Aorta (tissue), 5 donors: ENCODE measurements at regions not wholly inside any gene's neighbourhood (a gene's known extent, or its start where the extent isn't known, plus 50 kb on each side); places are given as distances from the start of the nearest gene placed in this dataset.
"Not testable (repeated sequence)": the region's sequence is repeated elsewhere in the genome, so short reads cannot be mapped to it uniquely, and the experiment has no call there.

Experiments
- ATAC-seq: fragments of 200-7000 bp; cut with Tn5 transposase; one replicate; pipeline ENCODE4 v1.9.1; 2022; ENCODE audit warnings: moderate library complexity; ENCODE audit not compliant: low FRiP score
- DNase-seq, 2 donors: peaks; one replicate each; pipeline ENCODE4 v3.0.0-alpha.2; 2020
- H3K27ac ChIP-seq, 2 donors: one replicate each; pipeline ENCODE4 v1.5.1; 2013; ENCODE audit warnings: low read length in 2 of 2, mild to moderate bottlenecking in 2 of 2, moderate library complexity in 2 of 2, control low read depth in 1 of 2, inconsistent platforms in 1 of 2, low read depth in 1 of 2
- H3K27me3 ChIP-seq, 2 donors: one replicate each; pipeline ENCODE4 v1.6.1; 2013; ENCODE audit warnings: control low read depth in 1 of 2, low read length in 1 of 2, mild to moderate bottlenecking in 1 of 2, moderate library complexity in 1 of 2; ENCODE audit not compliant: insufficient read depth in 2 of 2, control insufficient read depth in 1 of 2
- H3K36me3 ChIP-seq, 2 donors: one replicate each; pipeline ENCODE4 v1.6.1; 2013; ENCODE audit warnings: control low read depth in 1 of 2, low read length in 1 of 2, mild to moderate bottlenecking in 1 of 2; ENCODE audit not compliant: insufficient read depth in 2 of 2, control insufficient read depth in 1 of 2
- H3K4me1 ChIP-seq, 2 donors: one replicate each; pipeline ENCODE4 v1.6.1; 2013; ENCODE audit warnings: low read length in 2 of 2, control low read depth in 1 of 2, mild to moderate bottlenecking in 1 of 2, moderate library complexity in 1 of 2; ENCODE audit not compliant: insufficient read depth in 2 of 2, control insufficient read depth in 1 of 2
- H3K4me3 ChIP-seq, 2 donors: one replicate each; pipeline ENCODE4 v1.5.1; 2013; ENCODE audit warnings: low read length in 2 of 2, control low read depth in 1 of 2, mild to moderate bottlenecking in 1 of 2
- H3K9me3 ChIP-seq: one replicate; pipeline ENCODE4 v1.6.1; 2013; ENCODE audit warnings: mild to moderate bottlenecking, low read length; ENCODE audit not compliant: control insufficient read depth
- WGBS, 2 donors: extraction: QIAGEN DNeasy Blood & Tissue Kit; methylation state at CpG; one replicate each; pipeline ENCODE4 v1.1.7; 2013; 5-methylcytosine and 5-hydroxymethylcytosine counted together
- intact Hi-C, 2 donors: fragments of 100-400 bp; cut with DNase I; formaldehyde crosslinking; loops; one replicate each; pipeline versions ENCODE4 v1.14.2 to v1.15.0; 2022
- donor health status: healthy with polysubstance abuse.
- donor health status: Bipolar disorder and iron deficiency.
- donor health status: DM: no; HTN: no; CAD: no.
- donor health status: DM: no; HTN: no; CAD: no.
- donor health status: DM: yes; HTN: yes; CAD: no.

- ATAC-seq (no peak), DNase-seq (no peak)
- H3K4me1 ChIP-seq, result no peaks in the 10 kb centered on the region
- 68% methylated on average over 4 of the region's 4 CpGs for WGBS, 2 donors
- intact Hi-C loops, result no loop called here
- H3K4me3 ChIP-seq, result no peak overlapping the region
- no peak overlapping the region for H3K27ac ChIP-seq
- H3K9me3 ChIP-seq, result no peaks in the 10 kb centered on the region
- H3K36me3 ChIP-seq, result no peaks in the 10 kb centered on the region
- H3K27me3 ChIP-seq, result no peaks in the 10 kb centered on the region
Observed at GRCh38 chr13:59425211-59425741, 738.5 kb downstream of the DIAPH3 start.

- H3K4me1 ChIP-seq, result no peaks in the 10 kb centered on the region
- no peaks in the 10 kb centered on the region for H3K36me3 ChIP-seq
- DNase-seq (no peak), ATAC-seq (no peak)
- intact Hi-C loops, result no loop called here
- no peaks in the 10 kb centered on the region for H3K27me3 ChIP-seq
- WGBS, 2 donors, result 94 to 98% methylated on average over 1 of the region's 1 CpG
- no peak overlapping the region for H3K4me3 ChIP-seq
- H3K9me3 ChIP-seq, result no peaks in the 10 kb centered on the region
- H3K27ac ChIP-seq, result no peak overlapping the region
Observed at GRCh38 chr13:59435024-59435423, 728.7 kb downstream of the DIAPH3 start.

- Histone ChIP-seq H3K4me3 (no peak overlapping the region), H3K27ac (no peak overlapping the region), H3K4me1 (no peaks in the 10 kb centered on the region), H3K36me3 (no peaks in the 10 kb centered on the region), H3K9me3 (no peaks in the 10 kb centered on the region), H3K27me3 (no peaks in the 10 kb centered on the region)
- no peak for ATAC-seq
- no peak for DNase-seq
- intact Hi-C loops, result no loop called here
- 66 to 71% methylated on average over 2 of the region's 2 CpGs for WGBS, 2 donors
Observed at GRCh38 chr13:59437544-59438301, 726.0 kb downstream of the DIAPH3 start.

GRCh38 chr13:59439776-59440428, 723.8 kb downstream of the DIAPH3 start:
- 93 to 98% methylated on average over 29 of the region's 29 CpGs for WGBS, 2 donors
- no peaks in the 10 kb centered on the region for H3K4me1 ChIP-seq
- H3K36me3 ChIP-seq, result no peaks in the 10 kb centered on the region
- no peaks in the 10 kb centered on the region for H3K9me3 ChIP-seq
- no peak overlapping the region for H3K27ac ChIP-seq
- no peak overlapping the region for H3K4me3 ChIP-seq
- no peak for ATAC-seq
- intact Hi-C loops, result no loop called here
- DNase-seq, result no peak
- peaks cover 0 to 2% of the 10 kb centered on the region in 2 donors for H3K27me3 ChIP-seq

GRCh38 chr13:59441068-59441467, 722.7 kb downstream of the DIAPH3 start:
- H3K4me1 ChIP-seq, DNase-seq, H3K27me3 ChIP-seq, H3K27ac ChIP-seq, ATAC-seq, H3K9me3 ChIP-seq, intact Hi-C loops, H3K36me3 ChIP-seq, H3K4me3 ChIP-seq: not testable (repeated sequence)
- 83 to 87% methylated on average over 13 of the region's 13 CpGs for WGBS, 2 donors

GRCh38 chr13:59441596-59442280, 722.0 kb downstream of the DIAPH3 start:
- H3K4me3 ChIP-seq, result no peak overlapping the region
- peaks cover 0 to 2% of the 10 kb centered on the region in 2 donors for H3K27me3 ChIP-seq
- WGBS, 2 donors, result 77 to 90% methylated on average over 7 of the region's 7 CpGs
- H3K9me3 ChIP-seq, result no peaks in the 10 kb centered on the region
- H3K36me3 ChIP-seq, result no peaks in the 10 kb centered on the region
- DNase-seq (no peak), ATAC-seq (no peak)
- no peak overlapping the region for H3K27ac ChIP-seq
- no peaks in the 10 kb centered on the region for H3K4me1 ChIP-seq
- intact Hi-C loops, result no loop called here

- H3K27me3 ChIP-seq, result peaks cover 0 to 2% of the 10 kb centered on the region in 2 donors
- H3K4me3 ChIP-seq, result no peak overlapping the region
- DNase-seq (no peak), ATAC-seq (no peak)
- H3K27ac ChIP-seq, result no peak overlapping the region
- H3K36me3 ChIP-seq, result no peaks in the 10 kb centered on the region
- no peaks in the 10 kb centered on the region for H3K9me3 ChIP-seq
- H3K4me1 ChIP-seq, result no peaks in the 10 kb centered on the region
- intact Hi-C loops, result no loop called here
- 63 to 65% methylated on average over 4 of the region's 4 CpGs for WGBS, 2 donors
Observed at GRCh38 chr13:59442461-59442860, 721.3 kb downstream of the DIAPH3 start.

- Histone ChIP-seq H3K4me3 (no peak overlapping the region), H3K4me1 (no peaks in the 10 kb centered on the region), H3K36me3 (no peaks in the 10 kb centered on the region), H3K27ac (no peak overlapping the region), H3K9me3 (no peaks in the 10 kb centered on the region), H3K27me3 (peaks cover 0 to 2% of the 10 kb centered on the region in 2 donors)
- ATAC-seq, result no peak
- 40 to 53% methylated on average over 6 of the region's 6 CpGs for WGBS, 2 donors
- no peak for DNase-seq
- intact Hi-C loops, result no loop called here
Observed at GRCh38 chr13:59442944-59443486, 720.7 kb downstream of the DIAPH3 start.
